Motor neuron (in vitro differentiated cells): ENCODE measurements at regions not wholly inside any gene's neighbourhood (a gene's known extent, or its start where the extent isn't known, plus 50 kb on each side); places are given as distances from the start of the nearest gene placed in this dataset.
A peak's percentile ranks its signal among the peaks of the same experiment; 100 is the strongest.
"Not testable (repeated sequence)": the region's sequence is repeated elsewhere in the genome, so short reads cannot be mapped to it uniquely, and the experiment has no call there.

ENCODE experiments used
- ATAC-seq, 8 experiments: fragments of 200-7000 bp; cut with Tn5 transposase; replicated peaks in 6 of 8; 2 replicates each; pipeline ENCODE4 v1.8.0; 2021; ENCODE audit warnings: mild to moderate bottlenecking in 8 of 8, moderate library complexity in 8 of 8
- H3K27ac ChIP-seq, 2 donors: fragments of 250-450 bp; sonication (Bioruptor Pico); 2 replicates each; pipeline ENCODE4 v1.9.0; 2021; ENCODE audit warnings: antibody characterized with exemption in 2 of 2, mild to moderate bottlenecking in 2 of 2, moderate library complexity in 1 of 2
- H3K4me1 ChIP-seq, 2 donors: fragments of 250-450 bp; sonication (Bioruptor Pico); replicated peaks in 1 of 2; 2 replicates each; pipeline ENCODE4 v1.6.1; 2021; ENCODE audit warnings: antibody characterized with exemption in 2 of 2, mild to moderate bottlenecking in 2 of 2, moderate library complexity in 1 of 2
- H3K4me3 ChIP-seq, 5 donors: fragments of 250-450 bp; sonication (Bioruptor Pico); 2 replicates each; pipeline ENCODE4 v1.9.0; 2021; ENCODE audit warnings: antibody characterized with exemption in 5 of 5, mild to moderate bottlenecking in 5 of 5, moderate library complexity in 4 of 5
- WGBS, 10 experiments: fragments of 450-650 bp; shearing (Covaris generic); methylation state at CpG; one replicate each; pipeline ENCODE4 v1.0.0; 2022; 5-methylcytosine and 5-hydroxymethylcytosine counted together
- in situ Hi-C, 9 experiments: fragments of 400-800 bp; cut with MboI; loops; one replicate each; pipeline ENCODE4 v1.15.0; 2021; ENCODE audit warnings: low sequenced_read_pairs in 9 of 9, low pct_unique_long_range_greater_than_20kb in 2 of 9; ENCODE audit not compliant: unreplicated experiment in 9 of 9

DNA sequence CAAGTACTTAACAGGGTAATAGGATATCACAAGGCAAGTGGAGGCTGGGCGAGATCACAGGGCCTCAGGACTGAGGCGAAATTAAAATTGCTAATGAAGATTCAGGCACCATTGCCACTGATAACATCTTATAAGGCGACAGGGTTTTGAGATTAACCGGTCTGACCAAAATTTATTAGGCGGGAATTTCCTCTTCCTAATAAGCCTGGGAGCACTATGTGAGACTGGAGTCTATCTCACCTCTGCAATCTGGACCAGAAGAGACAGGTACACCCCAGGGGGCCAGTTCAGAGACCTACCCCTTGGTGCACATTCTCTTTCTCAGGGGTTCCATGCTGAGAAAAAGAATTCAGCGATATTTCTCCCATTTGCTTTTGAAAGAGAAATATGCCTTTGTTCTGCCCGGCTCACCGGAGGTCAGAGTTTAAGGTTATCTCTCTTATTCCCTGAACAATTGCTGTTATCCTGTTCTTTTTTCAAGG is 113.7 kb upstream of the NLGN4Y start:
- H3K27ac ChIP-seq, ATAC-seq, H3K4me3 ChIP-seq, in situ Hi-C loops, H3K4me1 ChIP-seq: not testable (repeated sequence)
- WGBS, 10 experiments = 0% methylated on average over 1 of the region's 8 CpGs; no CpG with 5 or more reads in 9 of the 10 experiments

DNA sequence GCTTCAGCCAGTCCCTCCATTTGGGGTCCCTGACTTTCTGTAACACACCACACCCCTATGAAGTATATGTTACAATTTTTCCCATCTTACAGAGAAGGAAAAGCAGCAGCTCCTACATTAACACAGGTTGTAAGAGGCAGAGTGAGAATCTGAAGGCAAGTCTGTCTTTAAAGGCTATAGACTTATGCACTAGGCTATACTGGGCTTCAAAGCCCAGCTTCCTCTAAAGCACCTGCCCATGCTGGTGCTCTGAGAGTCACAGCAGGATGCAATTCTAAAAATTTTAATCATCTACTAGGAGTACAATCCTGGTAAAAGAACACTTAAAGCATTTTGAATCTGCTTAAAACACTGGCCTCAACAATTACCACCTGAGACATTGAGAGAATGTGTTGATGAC is 113.0 kb upstream of the NLGN4Y start:
- H3K27ac ChIP-seq = no peak overlapping the region
- H3K4me3 ChIP-seq = no peak overlapping the region
- ATAC-seq = no peak
- no peaks in the 10 kb centered on the region for H3K4me1 ChIP-seq
- in situ Hi-C loops = no loop called here

DNA sequence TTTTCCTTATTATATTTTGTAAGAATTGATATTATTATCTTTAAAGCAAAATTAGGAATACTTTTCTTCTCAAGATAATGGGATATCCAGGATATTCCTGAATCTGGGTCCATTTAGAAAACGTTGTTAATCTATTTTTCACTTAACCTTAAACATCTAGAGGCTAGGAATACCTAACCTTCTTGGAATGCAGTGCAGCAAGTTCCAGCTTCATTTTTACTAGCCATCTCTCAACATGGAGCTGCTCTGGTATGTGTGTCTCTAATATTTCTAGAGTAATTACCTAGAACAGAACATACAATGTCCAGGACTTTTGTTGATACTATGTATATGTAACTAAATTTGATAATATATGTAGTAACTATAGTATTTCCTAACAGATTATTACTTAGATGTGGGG is 87.8 kb upstream of the NLGN4Y start:
- no peak overlapping the region for H3K4me3 ChIP-seq
- in situ Hi-C loops = no loop called here
- WGBS, 10 experiments = 0 to 50% (median 0%) methylated on average over 1 of the region's 1 CpG; no CpG with 5 or more reads in 7 of the 10 experiments
- H3K27ac ChIP-seq = no peak overlapping the region
- ATAC-seq = no peak
- H3K4me1 ChIP-seq = no peaks in the 10 kb centered on the region

DNA sequence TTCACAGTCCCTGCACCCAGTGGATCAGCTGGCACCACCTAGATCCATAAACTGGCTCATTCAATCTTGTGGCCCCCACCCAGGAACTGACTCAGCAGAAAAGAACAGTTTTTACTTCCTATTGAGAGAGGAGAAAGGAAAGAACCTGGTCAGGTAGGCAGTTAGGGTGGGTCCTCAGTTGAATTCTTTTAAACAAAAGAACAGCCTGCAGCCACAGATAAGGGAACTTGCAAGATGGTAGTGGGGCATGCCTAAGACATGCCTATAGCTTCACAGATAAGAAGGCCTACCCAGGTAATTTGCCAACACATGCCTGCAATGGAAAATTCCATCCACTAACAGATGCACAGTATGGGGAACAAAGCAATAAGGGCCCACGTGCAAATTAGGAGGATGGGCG is 86.7 kb upstream of the NLGN4Y start:
- peak in 1 of 8 experiments; percentile 46 for ATAC-seq
- 60 to 100% (median 80%) methylated on average over 1 of the region's 2 CpGs; no CpG with 5 or more reads in 7 of the 10 experiments for WGBS, 10 experiments
- in situ Hi-C loops = no loop called here
- no peak overlapping the region for H3K4me3 ChIP-seq
- no peak overlapping the region for H3K27ac ChIP-seq
- no peaks in the 10 kb centered on the region for H3K4me1 ChIP-seq

DNA sequence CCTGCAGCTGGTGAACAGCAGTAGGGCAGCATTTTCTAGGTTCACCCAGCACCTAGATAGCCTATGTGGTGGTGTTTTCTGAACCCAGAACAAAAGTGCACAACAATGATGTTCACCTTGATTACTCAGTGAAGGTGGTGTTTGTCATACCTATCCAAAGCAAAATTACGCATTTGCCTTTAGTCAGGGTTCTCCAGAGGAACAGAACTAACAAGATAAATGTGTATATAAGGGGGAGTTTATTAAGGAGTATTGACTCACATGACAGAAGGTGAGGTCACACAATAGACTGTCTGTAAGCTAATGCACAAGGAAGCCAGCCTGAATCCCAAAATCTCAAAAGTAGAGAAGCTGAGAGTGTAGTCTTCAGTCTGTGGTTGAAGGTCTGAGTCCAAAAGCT is 85.9 kb upstream of the NLGN4Y start:
- no peaks in the 10 kb centered on the region for H3K4me1 ChIP-seq
- in situ Hi-C loops = no loop called here
- ATAC-seq = no peak
- no peak overlapping the region for H3K4me3 ChIP-seq
- 60 to 100% methylated on average over 1 of the region's 1 CpG; no CpG with 5 or more reads in 8 of the 10 experiments for WGBS, 10 experiments
- no peak overlapping the region for H3K27ac ChIP-seq

DNA sequence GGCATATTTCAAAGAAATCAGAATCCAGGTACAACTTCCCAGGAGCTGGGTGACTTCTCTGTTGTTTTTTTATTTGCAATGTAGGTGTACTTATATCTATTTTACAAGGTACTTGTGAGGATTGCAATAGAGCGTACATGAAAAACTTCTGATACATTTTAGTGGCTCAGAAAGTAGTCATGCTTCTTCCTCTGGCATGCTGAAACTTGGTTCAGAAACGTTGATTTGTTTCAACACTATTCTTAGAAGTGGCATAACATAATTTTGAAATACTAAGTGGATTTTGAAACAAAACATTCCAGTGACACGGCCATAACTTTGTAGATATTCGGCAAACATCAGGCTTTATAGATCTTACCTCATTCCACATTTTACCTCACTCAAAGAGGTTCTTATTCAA is 79.8 kb upstream of the NLGN4Y start:
- Histone ChIP-seq H3K27ac (no peak overlapping the region), H3K4me3 (no peak overlapping the region), H3K4me1 (no peaks in the 10 kb centered on the region)
- in situ Hi-C loops = no loop called here
- ATAC-seq = no peak
- 0% methylated on average over 2 of the region's 4 CpGs; no CpG with 5 or more reads in 9 of the 10 experiments for WGBS, 10 experiments

DNA sequence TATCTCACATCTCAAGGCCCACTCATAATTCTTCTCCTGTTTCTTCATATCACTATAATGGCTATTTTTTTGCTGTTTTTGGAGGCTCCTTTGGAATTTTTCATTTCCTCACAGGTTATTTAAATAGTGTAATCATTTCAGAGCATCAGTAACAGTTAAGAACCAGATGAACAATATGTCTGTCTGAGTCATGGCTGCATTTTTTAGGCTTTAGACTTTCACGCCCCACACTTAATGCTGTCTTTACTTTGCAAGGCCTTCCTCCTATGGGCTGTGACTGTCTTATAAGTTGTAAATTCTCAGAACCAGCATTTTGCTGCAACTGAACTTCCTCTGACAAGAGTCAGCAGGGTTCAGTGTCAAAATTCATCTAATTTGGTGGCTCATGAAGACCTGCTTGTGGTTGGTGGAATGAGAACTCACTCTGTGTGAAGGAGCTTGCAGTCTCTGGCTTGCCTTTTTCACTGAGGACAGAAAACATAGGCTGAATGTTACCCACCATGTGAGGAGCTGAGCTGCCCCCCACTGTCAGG is 56.1 kb upstream of the NLGN4Y start:
- WGBS, 10 experiments = 40 to 100% methylated on average over 1 of the region's 1 CpG; no CpG with 5 or more reads in 8 of the 10 experiments
- H3K4me3 ChIP-seq = no peak overlapping the region
- no peak overlapping the region for H3K27ac ChIP-seq
- no peaks in the 10 kb centered on the region for H3K4me1 ChIP-seq
- ATAC-seq = peak in 1 of 8 experiments; percentile 61
- in situ Hi-C loops = no loop called here

DNA sequence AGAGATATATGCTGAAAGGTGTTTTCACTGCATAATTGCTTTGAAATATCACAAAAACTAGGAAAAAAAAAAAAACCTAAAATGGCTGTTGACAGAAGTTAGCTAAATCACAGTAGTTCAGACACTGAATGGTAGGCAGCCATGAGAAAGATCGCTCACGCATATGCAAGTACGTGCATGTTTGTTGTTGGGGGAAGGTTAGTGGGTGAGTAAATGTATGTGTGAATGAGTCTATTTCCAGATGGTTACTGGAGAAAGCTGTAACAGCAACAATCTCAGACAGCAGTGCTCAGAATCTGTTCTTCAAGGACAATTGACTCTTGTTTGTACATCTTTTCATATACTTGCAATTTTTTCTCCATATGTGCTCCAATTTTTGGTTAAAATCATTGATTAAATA is 51.9 kb upstream of the NLGN4Y start:
- ATAC-seq = peak in 1 of 8 experiments; percentile 87
- 40% methylated on average over 1 of the region's 3 CpGs; no CpG with 5 or more reads in 9 of the 10 experiments for WGBS, 10 experiments
- in situ Hi-C loops = no loop called here
- Histone ChIP-seq H3K4me3 (no peak overlapping the region), H3K27ac (no peak overlapping the region), H3K4me1 (no peaks in the 10 kb centered on the region)

DNA sequence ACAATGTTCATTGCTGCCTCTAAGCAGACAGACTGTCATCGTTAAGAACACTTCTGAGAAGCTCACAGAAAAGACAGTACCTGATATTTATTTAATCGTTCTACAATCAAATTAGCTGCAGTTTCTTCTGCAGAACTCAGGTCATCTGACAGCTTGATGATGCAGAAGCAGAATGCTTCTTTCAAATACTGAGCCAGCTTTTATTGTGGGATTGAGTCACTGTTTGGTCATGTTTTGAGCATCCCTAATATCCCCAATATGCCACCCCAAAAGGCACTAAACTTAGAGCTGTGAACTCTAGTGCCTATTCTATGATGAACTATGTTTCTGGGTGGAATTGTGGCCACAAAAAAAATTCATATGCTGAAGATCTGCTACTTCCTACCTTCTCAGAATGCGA is 51.0 kb upstream of the NLGN4Y start:
- in situ Hi-C loops = no loop called here
- no peak for ATAC-seq
- no peak overlapping the region for H3K4me3 ChIP-seq
- H3K4me1 ChIP-seq = no peaks in the 10 kb centered on the region
- no peak overlapping the region for H3K27ac ChIP-seq
- 86% methylated on average over 1 of the region's 3 CpGs; no CpG with 5 or more reads in 9 of the 10 experiments for WGBS, 10 experiments
